Kidney (tissue), 13 donors: ENCODE measurements at regions not wholly inside any gene's neighbourhood (a gene's known extent, or its start where the extent isn't known, plus 50 kb on each side); places are given as distances from the start of the nearest gene placed in this dataset.

Experiments used
- DNase-seq, 5 donors: peaks; one replicate each; pipeline ENCODE4 v3.0.0-alpha.2; 2013 to 2020
- FAIRE-seq: peaks from 2 replicates; lab custom pipeline; 2012; peaks lifted over from hg19 to GRCh38; lab: Jason Lieb, UNC
- H3K27ac ChIP-seq, 2 donors: one replicate each; pipeline ENCODE4 v1.7.0; 2013; ENCODE audit warnings: low read depth in 2 of 2, low read length in 2 of 2, inconsistent platforms in 1 of 2
- H3K27me3 ChIP-seq: one replicate; pipeline ENCODE4 v1.7.1; 2013; ENCODE audit warnings: low read length, inconsistent platforms; ENCODE audit not compliant: control insufficient read depth, insufficient read depth
- H3K36me3 ChIP-seq, 3 donors: one replicate each; pipeline versions ENCODE4 v1.7.0 to v1.7.1; 2013; ENCODE audit warnings: low read length in 3 of 3, control low read depth in 1 of 3, inconsistent platforms in 1 of 3; ENCODE audit not compliant: insufficient read depth in 3 of 3, control insufficient read depth in 2 of 3
- H3K4me1 ChIP-seq, 3 donors: one replicate each; pipeline versions ENCODE4 v1.7.0 to v1.7.1; 2013; ENCODE audit warnings: low read length in 3 of 3, inconsistent platforms in 1 of 3, low read depth in 1 of 3; ENCODE audit not compliant: control insufficient read depth in 2 of 3, insufficient read depth in 2 of 3
- H3K4me3 ChIP-seq, 3 donors: one replicate each; pipeline versions ENCODE4 v1.7.0 to v1.8.1; 2013; ENCODE audit warnings: low read length in 3 of 3, control low read depth in 1 of 3, inconsistent platforms in 1 of 3
- H3K9ac ChIP-seq, 3 donors: one replicate each; pipeline versions ENCODE4 v1.7.0 to v1.7.1; 2013; ENCODE audit warnings: low read length in 3 of 3, control low read depth in 1 of 3, inconsistent platforms in 1 of 3
- H3K9me3 ChIP-seq, 3 donors: one replicate each; pipeline versions ENCODE4 v1.7.0 to v1.7.1; 2013; ENCODE audit warnings: low read length in 3 of 3, control low read depth in 1 of 3, inconsistent platforms in 1 of 3; ENCODE audit not compliant: control insufficient read depth in 2 of 3, insufficient read depth in 1 of 3
- CTCF ChIP-seq: IDR thresholded peaks from 3 replicates; pipeline ENCODE4 v1.5.1; 2012; ENCODE audit warnings: mild to moderate bottlenecking, moderate library complexity, borderline replicate concordance; ENCODE audit not compliant: insufficient read depth; ENCODE audit errors: extremely low read depth
- intact Hi-C: fragments of 100-400 bp; cut with DNase I; formaldehyde crosslinking; loops from one replicate; pipeline ENCODE4 v1.11.1; 2022
- donor health status: control.
- donor health status: control.
- donor health status: control.
- donor health status: control.
- donor health status: control.
- donor health status: DM: yes; HTN: yes; CAD: no.
- donor health status: Normal renal cell carcinoma (clear cell type).

GRCh38 chr13:64506246-64506645, 2723.9 kb downstream of the PCDH9 start:
- Histone ChIP-seq H3K4me1 (no peaks in the 10 kb centered on the region), H3K9me3 (no peaks in the 10 kb centered on the region), H3K27me3 (no peaks in the 10 kb centered on the region), H3K27ac (no peak overlapping the region), H3K36me3 (no peaks in the 10 kb centered on the region), H3K9ac (no peak overlapping the region), H3K4me3 (no peak overlapping the region)
- intact Hi-C loops: no loop called here
- no peak for FAIRE-seq
- no peak for TF ChIP-seq CTCF
- DNase-seq: no peak

GRCh38 chr13:64505336-64505910, 2724.7 kb downstream of the PCDH9 start:
- Histone ChIP-seq H3K4me1 (no peaks in the 10 kb centered on the region), H3K9ac (no peak overlapping the region), H3K27me3 (no peaks in the 10 kb centered on the region), H3K36me3 (no peaks in the 10 kb centered on the region), H3K9me3 (no peaks in the 10 kb centered on the region), H3K4me3 (no peak overlapping the region), H3K27ac (no peak overlapping the region)
- FAIRE-seq: no peak
- intact Hi-C loops: no loop called here
- DNase-seq: no peak
- no peak for TF ChIP-seq CTCF

GRCh38 chr13:64488731-64489130, 2741.4 kb downstream of the PCDH9 start:
- no peak overlapping the region for H3K9ac ChIP-seq
- H3K4me1 ChIP-seq: no peaks in the 10 kb centered on the region
- H3K4me3 ChIP-seq: no peak overlapping the region
- H3K27ac ChIP-seq: no peak overlapping the region
- no peaks in the 10 kb centered on the region for H3K27me3 ChIP-seq
- FAIRE-seq (no peak), DNase-seq (no peak)
- no peak for TF ChIP-seq CTCF
- H3K36me3 ChIP-seq: no peaks in the 10 kb centered on the region
- intact Hi-C loops: no loop called here
- H3K9me3 ChIP-seq: no peaks in the 10 kb centered on the region

- Histone ChIP-seq H3K9me3 (no peaks in the 10 kb centered on the region), H3K36me3 (no peaks in the 10 kb centered on the region), H3K4me3 (no peak overlapping the region), H3K27me3 (no peaks in the 10 kb centered on the region), H3K27ac (no peak overlapping the region), H3K4me1 (no peaks in the 10 kb centered on the region), H3K9ac (no peak overlapping the region)
- TF ChIP-seq CTCF: no peak
- intact Hi-C loops: no loop called here
- FAIRE-seq (no peak), DNase-seq (no peak)
Observed at GRCh38 chr13:64482373-64482772, 2747.8 kb downstream of the PCDH9 start.
